Mesenchymal stem cell (in vitro differentiated cells and primary cell): ENCODE measurements at regions not wholly inside any gene's neighbourhood (a gene's known extent, or its start where the extent isn't known, plus 50 kb on each side); places are given as distances from the start of the nearest gene placed in this dataset.
"Not testable (repeated sequence)": the region's sequence is repeated elsewhere in the genome, so short reads cannot be mapped to it uniquely, and the experiment has no call there.

Experiments used
- DNase-seq: peaks from one replicate; pipeline ENCODE4 v3.0.0-alpha.2; 2013
- H2AFZ ChIP-seq: one replicate; pipeline ENCODE4 v1.6.1; 2013; ENCODE audit warnings: low read depth, mild to moderate bottlenecking, control low read depth, inconsistent platforms, low read length, moderate library complexity
- H2AK5ac ChIP-seq: 2 replicates; pipeline ENCODE4 v1.6.1; 2013; ENCODE audit warnings: low read length, moderate library complexity, mild to moderate bottlenecking, inconsistent platforms; ENCODE audit not compliant: severe bottlenecking
- H2BK120ac ChIP-seq: one replicate; pipeline ENCODE4 v1.6.1; 2013; ENCODE audit warnings: low read depth, mild to moderate bottlenecking, inconsistent platforms, low read length, moderate library complexity
- H2BK12ac ChIP-seq, 2 experiments: one replicate each; pipeline ENCODE4 v1.6.1; 2013; ENCODE audit warnings: inconsistent platforms in 2 of 2, low read length in 2 of 2, mild to moderate bottlenecking in 2 of 2, moderate library complexity in 2 of 2, control low read depth in 1 of 2
- H2BK15ac ChIP-seq: one replicate; pipeline ENCODE4 v1.6.1; 2013; ENCODE audit warnings: mild to moderate bottlenecking, low read depth, inconsistent platforms; ENCODE audit not compliant: poor library complexity, severe bottlenecking
- H2BK5ac ChIP-seq: 2 replicates; pipeline ENCODE4 v1.6.1; 2013; ENCODE audit warnings: low read depth, mild to moderate bottlenecking, low read length, control low read depth, inconsistent platforms; ENCODE audit not compliant: poor library complexity, severe bottlenecking
- H3K14ac ChIP-seq, 2 experiments: one replicate each; pipeline ENCODE4 v1.6.1; 2013; ENCODE audit warnings: inconsistent platforms in 2 of 2, low read length in 2 of 2, control low read depth in 1 of 2, mild to moderate bottlenecking in 1 of 2, moderate library complexity in 1 of 2
- H3K18ac ChIP-seq, 2 experiments: one replicate each; pipeline ENCODE4 v1.6.1; 2013; ENCODE audit warnings: inconsistent platforms in 2 of 2, low read length in 2 of 2, control low read depth in 1 of 2, low read depth in 1 of 2, mild to moderate bottlenecking in 1 of 2
- H3K23ac ChIP-seq, 2 experiments: one replicate each; pipeline ENCODE4 v1.6.1; 2013; ENCODE audit warnings: inconsistent platforms in 2 of 2, low read length in 2 of 2, mild to moderate bottlenecking in 2 of 2, moderate library complexity in 2 of 2, control low read depth in 1 of 2
- H3K27ac ChIP-seq: 2 replicates; pipeline ENCODE4 v1.5.1; 2013; ENCODE audit warnings: mild to moderate bottlenecking, moderate library complexity, low read length, control low read depth, inconsistent platforms; ENCODE audit not compliant: poor library complexity, severe bottlenecking
- H3K27me3 ChIP-seq, 2 experiments: 2 replicates each; pipeline versions ENCODE4 v1.6.1 to v1.7.0; 2013; ENCODE audit warnings: low read length in 2 of 2, mild to moderate bottlenecking in 2 of 2, moderate library complexity in 2 of 2, control low read depth in 1 of 2, inconsistent platforms in 1 of 2; ENCODE audit not compliant: control insufficient read depth in 1 of 2, insufficient read depth in 1 of 2
- H3K36me3 ChIP-seq, 2 experiments: 2 replicates each; pipeline versions ENCODE4 v1.6.1 to v1.7.0; 2013; ENCODE audit warnings: low read length in 2 of 2, control low read depth in 1 of 2, inconsistent platforms in 1 of 2, low read depth in 1 of 2, mild to moderate bottlenecking in 1 of 2; ENCODE audit not compliant: insufficient read depth in 2 of 2, control insufficient read depth in 1 of 2
- H3K4ac ChIP-seq, 2 experiments: one replicate each; pipeline ENCODE4 v1.6.1; 2013; ENCODE audit warnings: inconsistent platforms in 2 of 2, low read length in 2 of 2, mild to moderate bottlenecking in 2 of 2, moderate library complexity in 2 of 2, control low read depth in 1 of 2, low read depth in 1 of 2
- H3K4me1 ChIP-seq: 2 replicates; pipeline ENCODE4 v1.6.1; 2013; ENCODE audit warnings: low read depth, low read length, control low read depth; ENCODE audit not compliant: control insufficient read depth, insufficient read depth
- H3K4me2 ChIP-seq: 2 replicates; pipeline ENCODE4 v1.6.1; 2013; ENCODE audit warnings: low read length, mild to moderate bottlenecking, inconsistent platforms; ENCODE audit not compliant: poor library complexity, severe bottlenecking
- H3K4me3 ChIP-seq, 2 experiments: 2 replicates each; pipeline versions ENCODE4 v1.5.1 to v1.7.0; 2013; ENCODE audit warnings: low read length in 2 of 2, mild to moderate bottlenecking in 2 of 2, control low read depth in 1 of 2, low read depth in 1 of 2; ENCODE audit not compliant: insufficient read depth in 1 of 2
- H3K79me1 ChIP-seq: replicated peaks from 2 replicates; pipeline ENCODE4 v1.6.1; 2013; ENCODE audit warnings: mild to moderate bottlenecking, control low read depth, low read length, inconsistent platforms; ENCODE audit not compliant: poor library complexity, severe bottlenecking
- H3K9ac ChIP-seq: 2 replicates; pipeline ENCODE4 v1.7.0; 2013; ENCODE audit warnings: mild to moderate bottlenecking, low read length, moderate library complexity
- H3K9me3 ChIP-seq: 2 replicates; pipeline ENCODE4 v1.7.0; 2013; ENCODE audit warnings: mild to moderate bottlenecking, low read length; ENCODE audit not compliant: control insufficient read depth
- H4K8ac ChIP-seq: one replicate; pipeline ENCODE4 v1.6.1; 2013; ENCODE audit warnings: inconsistent platforms, mild to moderate bottlenecking, low read length, moderate library complexity
- H4K91ac ChIP-seq: one replicate; pipeline ENCODE4 v1.6.1; 2013; ENCODE audit warnings: mild to moderate bottlenecking, low read length, inconsistent platforms
- WGBS: methylation state at CpG from one replicate; pipeline ENCODE4 v1.1.7; 2013; ENCODE audit warnings: mixed read lengths; 5-methylcytosine and 5-hydroxymethylcytosine counted together

DNA sequence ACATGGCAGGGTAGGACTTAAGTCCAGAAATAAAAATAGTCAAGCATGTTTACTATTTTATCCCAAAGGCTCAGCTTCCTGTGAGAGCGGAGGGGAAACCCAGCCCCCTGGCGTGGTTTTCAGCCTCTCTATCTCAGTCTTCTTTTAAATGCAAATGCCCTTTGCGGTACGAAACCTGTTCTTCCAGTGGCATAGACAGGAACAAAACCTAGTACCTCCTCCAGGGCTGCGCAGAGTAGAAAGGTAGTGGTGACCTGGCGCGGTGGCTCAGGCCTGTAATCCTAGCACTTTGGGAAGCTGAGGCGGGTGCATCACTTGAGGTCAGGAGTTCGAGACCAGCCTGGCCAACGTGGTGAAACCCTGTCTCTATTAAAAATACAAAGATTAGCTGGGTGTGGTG lies 181.3 kb upstream of the FOXK1 start:
- Histone ChIP-seq H3K27ac (no peak overlapping the region), H3K9ac (no peak overlapping the region), H3K14ac (no peak overlapping the region), H3K4me2 (no peak overlapping the region), H2BK120ac (no peak overlapping the region), H3K23ac (no peak overlapping the region), H3K4ac (no peak overlapping the region), H3K27me3 (no peaks in the 10 kb centered on the region), H3K4me3 (no peak overlapping the region), H2BK15ac (no peak overlapping the region), H4K8ac (no peak overlapping the region), H2BK12ac (no peak overlapping the region), H3K9me3 (peaks cover 14% of the 10 kb centered on the region), H3K4me1 (no peaks in the 10 kb centered on the region), H3K79me1 (no peaks in the 10 kb centered on the region), H4K91ac (no peak overlapping the region), H2BK5ac (no peak overlapping the region), H2AK5ac (no peak overlapping the region), H3K36me3 (no peaks in the 10 kb centered on the region), H3K18ac (no peak overlapping the region), H2AFZ (no peak overlapping the region)
- 86% methylated on average over 8 of the region's 10 CpGs for WGBS
- DNase-seq = no peak

DNA sequence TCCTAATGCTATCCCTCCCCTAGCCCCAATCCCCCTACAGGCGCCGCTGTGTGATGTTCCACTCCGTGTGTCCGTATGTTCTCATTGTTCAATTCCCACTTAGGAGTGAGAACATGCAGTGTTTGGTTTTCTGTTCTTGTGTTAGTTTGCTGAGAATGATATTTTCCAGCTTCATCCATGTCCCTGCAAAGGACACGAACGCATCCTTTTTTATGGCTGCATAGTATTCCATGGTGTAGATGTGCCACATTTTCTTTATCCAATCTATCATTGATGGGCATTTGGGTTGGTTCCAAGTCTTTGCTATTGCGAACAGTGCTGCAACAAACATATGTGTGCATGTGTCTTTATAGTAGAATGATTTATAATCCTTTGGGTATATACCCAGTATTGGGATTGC lies 174.2 kb upstream of the FOXK1 start:
- not testable (repeated sequence) for H3K14ac ChIP-seq, H3K9ac ChIP-seq, H3K4me2 ChIP-seq, H3K36me3 ChIP-seq, H3K27me3 ChIP-seq, H3K18ac ChIP-seq, H2AFZ ChIP-seq, H3K4me3 ChIP-seq, H2BK120ac ChIP-seq, H2AK5ac ChIP-seq, H2BK12ac ChIP-seq, H3K23ac ChIP-seq, H4K8ac ChIP-seq, H4K91ac ChIP-seq, DNase-seq, H3K79me1 ChIP-seq, H2BK15ac ChIP-seq, H2BK5ac ChIP-seq, H3K27ac ChIP-seq, H3K4ac ChIP-seq, H3K4me1 ChIP-seq
- WGBS = 100% methylated on average over 2 of the region's 7 CpGs
- H3K9me3 ChIP-seq = peaks cover 15% of the 10 kb centered on the region

DNA sequence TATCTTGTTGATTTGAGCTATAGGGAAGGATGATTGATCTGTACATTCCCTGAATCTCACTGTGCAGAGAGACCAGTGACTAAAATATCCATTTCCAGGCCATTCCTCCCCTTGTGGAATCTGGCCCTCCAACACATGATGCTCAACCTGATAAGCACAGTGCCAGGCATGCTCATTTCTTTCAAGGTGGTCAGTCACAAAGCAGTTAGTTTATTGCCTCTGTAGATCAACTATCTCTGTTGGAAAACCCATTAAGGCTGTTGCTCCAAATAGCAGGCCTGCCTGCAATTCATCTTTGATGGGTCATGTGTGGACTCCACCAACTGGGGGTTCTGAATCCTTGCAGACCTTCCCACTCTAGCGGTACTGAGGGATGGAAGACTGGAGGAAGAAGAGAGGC lies 168.6 kb upstream of the FOXK1 start:
- H3K27ac ChIP-seq = no peak overlapping the region
- H2BK12ac ChIP-seq = no peak overlapping the region
- H3K4me1 ChIP-seq = no peaks in the 10 kb centered on the region
- no peak overlapping the region for H3K4me2 ChIP-seq
- H3K23ac ChIP-seq = no peak overlapping the region
- no peaks in the 10 kb centered on the region for H3K36me3 ChIP-seq
- no peak overlapping the region for H2BK120ac ChIP-seq
- no peak overlapping the region for H3K14ac ChIP-seq
- 67% methylated on average over 1 of the region's 1 CpG for whole genome bisulfite sequencing
- H2BK5ac ChIP-seq = no peak overlapping the region
- no peak overlapping the region for H2BK15ac ChIP-seq
- H4K91ac ChIP-seq = no peak overlapping the region
- no peak overlapping the region for H3K4me3 ChIP-seq
- H3K4ac ChIP-seq = no peak overlapping the region
- peaks cover 0 to 19% of the 10 kb centered on the region in 2 experiments for H3K27me3 ChIP-seq
- no peaks in the 10 kb centered on the region for H3K79me1 ChIP-seq
- no peak overlapping the region for H3K18ac ChIP-seq
- DNase-seq = no peak
- H3K9ac ChIP-seq = no peak overlapping the region
- no peak overlapping the region for H2AFZ ChIP-seq
- no peak overlapping the region for H2AK5ac ChIP-seq
- peaks cover 34% of the 10 kb centered on the region for H3K9me3 ChIP-seq
- no peak overlapping the region for H4K8ac ChIP-seq

DNA sequence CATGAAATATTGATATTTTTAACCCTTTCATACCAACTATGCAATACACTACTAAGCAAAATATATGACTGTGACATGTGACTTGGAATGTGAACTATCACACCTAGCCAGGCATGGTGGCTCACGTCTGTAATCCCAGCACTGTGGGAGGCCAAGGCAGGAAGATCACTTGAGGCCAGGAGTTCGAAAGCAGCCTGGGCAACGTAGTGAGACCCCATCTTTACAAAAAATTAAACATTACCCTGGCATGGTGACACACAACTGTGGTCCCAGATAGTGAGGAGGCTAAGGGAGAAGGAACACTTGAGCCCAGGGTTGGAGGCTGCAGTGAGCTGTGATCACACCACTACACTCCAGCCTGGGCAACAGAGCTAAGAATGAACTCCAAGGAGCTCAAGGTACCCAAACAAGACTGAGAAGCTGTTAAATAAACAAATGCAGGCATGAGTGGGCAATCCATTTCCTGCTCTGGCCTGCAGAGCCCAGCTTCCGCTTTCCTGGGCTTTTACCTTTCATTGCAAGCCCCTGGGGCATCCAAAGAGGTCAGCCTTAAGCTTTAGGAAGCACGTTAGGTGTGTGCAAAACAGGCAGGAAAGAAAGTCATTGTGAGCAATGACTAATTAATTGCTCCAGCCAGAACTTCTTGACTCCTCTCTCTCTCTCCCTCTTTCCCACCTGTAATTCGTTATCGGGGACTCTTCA lies 162.1 kb upstream of the FOXK1 start:
- Histone ChIP-seq H3K18ac (no peak overlapping the region), H3K4ac (no peak overlapping the region), H3K27ac (no peak overlapping the region), H3K36me3 (no peaks in the 10 kb centered on the region), H3K4me1 (no peaks in the 10 kb centered on the region), H2BK12ac (no peak overlapping the region), H2BK5ac (no peak overlapping the region), H2AFZ (no peak overlapping the region), H3K9me3 (peaks cover 18% of the 10 kb centered on the region), H4K8ac (no peak overlapping the region), H3K4me2 (no peak overlapping the region), H3K23ac (no peak overlapping the region), H3K79me1 (no peaks in the 10 kb centered on the region), H2BK120ac (no peak overlapping the region), H2AK5ac (no peak overlapping the region), H2BK15ac (no peak overlapping the region), H3K27me3 (peaks cover 0 to 22% of the 10 kb centered on the region in 2 experiments), H3K9ac (no peak overlapping the region), H3K4me3 (no peak overlapping the region), H3K14ac (no peak overlapping the region), H4K91ac (no peak overlapping the region)
- DNase-seq = no peak
- 54% methylated on average over 5 of the region's 7 CpGs for WGBS
